ENCODE measurements at regions not wholly inside any gene's neighbourhood (a gene's known extent, or its start where the extent isn't known, plus 50 kb on each side); places are given as distances from the start of the nearest gene placed in this dataset.

DNA sequence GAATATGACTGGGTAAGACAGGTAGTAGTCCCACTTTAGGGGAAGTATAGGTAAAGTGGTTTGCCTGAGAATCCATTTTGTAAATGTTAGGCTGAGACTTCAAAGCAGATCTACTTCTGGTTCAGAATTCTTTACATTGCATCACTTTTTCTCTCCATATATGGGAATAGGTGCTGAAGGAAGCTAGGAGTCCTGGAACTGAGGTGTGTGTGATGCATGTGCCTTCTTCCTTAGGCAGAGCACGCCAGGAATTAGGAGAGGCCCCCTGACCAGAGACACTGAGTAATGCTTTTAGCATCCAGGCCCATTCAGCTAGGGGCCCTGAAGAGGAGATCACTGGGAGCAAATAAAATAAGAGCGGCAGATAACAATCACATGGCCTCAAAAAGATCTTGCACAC is 69.2 kb upstream of the DCP1A start (continued):
- TF ChIP-seq, protein P1, sequence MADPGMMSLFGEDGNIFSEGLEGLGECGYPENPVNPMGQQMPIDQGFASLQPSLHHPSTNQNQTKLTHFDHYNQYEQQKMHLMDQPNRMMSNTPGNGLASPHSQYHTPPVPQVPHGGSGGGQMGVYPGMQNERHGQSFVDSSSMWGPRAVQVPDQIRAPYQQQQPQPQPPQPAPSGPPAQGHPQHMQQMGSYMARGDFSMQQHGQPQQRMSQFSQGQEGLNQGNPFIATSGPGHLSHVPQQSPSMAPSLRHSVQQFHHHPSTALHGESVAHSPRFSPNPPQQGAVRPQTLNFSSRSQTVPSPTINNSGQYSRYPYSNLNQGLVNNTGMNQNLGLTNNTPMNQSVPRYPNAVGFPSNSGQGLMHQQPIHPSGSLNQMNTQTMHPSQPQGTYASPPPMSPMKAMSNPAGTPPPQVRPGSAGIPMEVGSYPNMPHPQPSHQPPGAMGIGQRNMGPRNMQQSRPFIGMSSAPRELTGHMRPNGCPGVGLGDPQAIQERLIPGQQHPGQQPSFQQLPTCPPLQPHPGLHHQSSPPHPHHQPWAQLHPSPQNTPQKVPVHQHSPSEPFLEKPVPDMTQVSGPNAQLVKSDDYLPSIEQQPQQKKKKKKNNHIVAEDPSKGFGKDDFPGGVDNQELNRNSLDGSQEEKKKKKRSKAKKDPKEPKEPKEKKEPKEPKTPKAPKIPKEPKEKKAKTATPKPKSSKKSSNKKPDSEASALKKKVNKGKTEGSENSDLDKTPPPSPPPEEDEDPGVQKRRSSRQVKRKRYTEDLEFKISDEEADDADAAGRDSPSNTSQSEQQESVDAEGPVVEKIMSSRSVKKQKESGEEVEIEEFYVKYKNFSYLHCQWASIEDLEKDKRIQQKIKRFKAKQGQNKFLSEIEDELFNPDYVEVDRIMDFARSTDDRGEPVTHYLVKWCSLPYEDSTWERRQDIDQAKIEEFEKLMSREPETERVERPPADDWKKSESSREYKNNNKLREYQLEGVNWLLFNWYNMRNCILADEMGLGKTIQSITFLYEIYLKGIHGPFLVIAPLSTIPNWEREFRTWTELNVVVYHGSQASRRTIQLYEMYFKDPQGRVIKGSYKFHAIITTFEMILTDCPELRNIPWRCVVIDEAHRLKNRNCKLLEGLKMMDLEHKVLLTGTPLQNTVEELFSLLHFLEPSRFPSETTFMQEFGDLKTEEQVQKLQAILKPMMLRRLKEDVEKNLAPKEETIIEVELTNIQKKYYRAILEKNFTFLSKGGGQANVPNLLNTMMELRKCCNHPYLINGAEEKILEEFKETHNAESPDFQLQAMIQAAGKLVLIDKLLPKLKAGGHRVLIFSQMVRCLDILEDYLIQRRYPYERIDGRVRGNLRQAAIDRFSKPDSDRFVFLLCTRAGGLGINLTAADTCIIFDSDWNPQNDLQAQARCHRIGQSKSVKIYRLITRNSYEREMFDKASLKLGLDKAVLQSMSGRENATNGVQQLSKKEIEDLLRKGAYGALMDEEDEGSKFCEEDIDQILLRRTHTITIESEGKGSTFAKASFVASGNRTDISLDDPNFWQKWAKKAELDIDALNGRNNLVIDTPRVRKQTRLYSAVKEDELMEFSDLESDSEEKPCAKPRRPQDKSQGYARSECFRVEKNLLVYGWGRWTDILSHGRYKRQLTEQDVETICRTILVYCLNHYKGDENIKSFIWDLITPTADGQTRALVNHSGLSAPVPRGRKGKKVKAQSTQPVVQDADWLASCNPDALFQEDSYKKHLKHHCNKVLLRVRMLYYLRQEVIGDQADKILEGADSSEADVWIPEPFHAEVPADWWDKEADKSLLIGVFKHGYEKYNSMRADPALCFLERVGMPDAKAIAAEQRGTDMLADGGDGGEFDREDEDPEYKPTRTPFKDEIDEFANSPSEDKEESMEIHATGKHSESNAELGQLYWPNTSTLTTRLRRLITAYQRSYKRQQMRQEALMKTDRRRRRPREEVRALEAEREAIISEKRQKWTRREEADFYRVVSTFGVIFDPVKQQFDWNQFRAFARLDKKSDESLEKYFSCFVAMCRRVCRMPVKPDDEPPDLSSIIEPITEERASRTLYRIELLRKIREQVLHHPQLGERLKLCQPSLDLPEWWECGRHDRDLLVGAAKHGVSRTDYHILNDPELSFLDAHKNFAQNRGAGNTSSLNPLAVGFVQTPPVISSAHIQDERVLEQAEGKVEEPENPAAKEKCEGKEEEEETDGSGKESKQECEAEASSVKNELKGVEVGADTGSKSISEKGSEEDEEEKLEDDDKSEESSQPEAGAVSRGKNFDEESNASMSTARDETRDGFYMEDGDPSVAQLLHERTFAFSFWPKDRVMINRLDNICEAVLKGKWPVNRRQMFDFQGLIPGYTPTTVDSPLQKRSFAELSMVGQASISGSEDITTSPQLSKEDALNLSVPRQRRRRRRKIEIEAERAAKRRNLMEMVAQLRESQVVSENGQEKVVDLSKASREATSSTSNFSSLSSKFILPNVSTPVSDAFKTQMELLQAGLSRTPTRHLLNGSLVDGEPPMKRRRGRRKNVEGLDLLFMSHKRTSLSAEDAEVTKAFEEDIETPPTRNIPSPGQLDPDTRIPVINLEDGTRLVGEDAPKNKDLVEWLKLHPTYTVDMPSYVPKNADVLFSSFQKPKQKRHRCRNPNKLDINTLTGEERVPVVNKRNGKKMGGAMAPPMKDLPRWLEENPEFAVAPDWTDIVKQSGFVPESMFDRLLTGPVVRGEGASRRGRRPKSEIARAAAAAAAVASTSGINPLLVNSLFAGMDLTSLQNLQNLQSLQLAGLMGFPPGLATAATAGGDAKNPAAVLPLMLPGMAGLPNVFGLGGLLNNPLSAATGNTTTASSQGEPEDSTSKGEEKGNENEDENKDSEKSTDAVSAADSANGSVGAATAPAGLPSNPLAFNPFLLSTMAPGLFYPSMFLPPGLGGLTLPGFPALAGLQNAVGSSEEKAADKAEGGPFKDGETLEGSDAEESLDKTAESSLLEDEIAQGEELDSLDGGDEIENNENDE (IDR thresholded peaks at IDR 0.05; ENCODE audit: insufficient replicate concordance, low read length): no peak
- peak; percentile 82 for TF ChIP-seq SRF (IDR thresholded peaks at IDR 0.05; ENCODE audit: low read depth, low read length)
- no peak for TF ChIP-seq HDAC6 (IDR thresholded peaks at IDR 0.05; ENCODE audit: low read depth, low read length)
- no peak for TF ChIP-seq RBBP5 (IDR thresholded peaks at IDR 0.05; ENCODE audit: borderline replicate concordance, low read depth, low read length)
- no peak for TF ChIP-seq TAF1 (IDR thresholded peaks at IDR 0.05; ENCODE audit: low read depth, low read length)
